Gastrocnemius medialis (tissue), 4 donors: ENCODE measurements at regions not wholly inside any gene's neighbourhood (a gene's known extent, or its start where the extent isn't known, plus 50 kb on each side); places are given as distances from the start of the nearest gene placed in this dataset.
A peak's percentile ranks its signal among the peaks of the same experiment; 100 is the strongest.

Experiments used
- ATAC-seq, 2 donors: fragments of 150-250 bp; one replicate each; pipeline ENCODE4 v1.9.1; 2016
- DNase-seq, 2 donors: peaks; one replicate each; pipeline ENCODE4 v3.0.0-alpha.2; 2019
- H3K27ac ChIP-seq, 4 donors: fragments of 200-600 bp; sonication (generic); 1 replicate in 1 of 4; 2 replicates in 3 of 4; pipeline ENCODE4 v1.5.1; 2016 to 2018; ENCODE audit warnings: mild to moderate bottlenecking in 2 of 4, moderate library complexity in 1 of 4
- H3K27me3 ChIP-seq, 3 donors: fragments of 200-600 bp; sonication (generic) in 2 of 3; 1 replicate in 1 of 3; 2 replicates in 2 of 3; pipeline versions ENCODE4 v1.5.1 to v1.6.0; 2016 to 2019; ENCODE audit warnings: mild to moderate bottlenecking in 1 of 3, moderate library complexity in 1 of 3
- H3K36me3 ChIP-seq, 2 donors: fragments of 200-600 bp; sonication (generic) in 1 of 2; one replicate each; pipeline ENCODE4 v1.5.1; 2017 to 2018
- H3K4me1 ChIP-seq, 2 donors: fragments of 200-600 bp; sonication (generic) in 1 of 2; one replicate each; pipeline ENCODE4 v1.5.1; 2016 to 2017; ENCODE audit warnings: mild to moderate bottlenecking in 2 of 2
- H3K4me3 ChIP-seq, 4 donors: fragments of 200-600 bp; sonication (generic) in 3 of 4; 1 replicate in 1 of 4; 2 replicates in 3 of 4; pipeline ENCODE4 v1.5.1; 2016 to 2019; ENCODE audit warnings: mild to moderate bottlenecking in 2 of 4
- H3K9me3 ChIP-seq, 3 donors: fragments of 200-600 bp; sonication (generic) in 2 of 3; 1 replicate in 1 of 3; 2 replicates in 2 of 3; pipeline ENCODE4 v1.5.1; 2016 to 2019
- CTCF ChIP-seq, 5 experiments: fragments of 450-650 bp in 3 of 5; fragments of 200-600 bp in 2 of 5; sonication (generic) in 2 of 5; IDR thresholded peaks in 4 of 5; conservative IDR thresholded peaks in 1 of 5; 1 replicate in 4 of 5; 2 replicates in 1 of 5; pipeline ENCODE4 v1.5.1; 2016 to 2019; ENCODE audit warnings: antibody characterized with exemption in 5 of 5, mild to moderate bottlenecking in 3 of 5, moderate library complexity in 3 of 5
- POLR2A ChIP-seq, 2 donors: fragments of 450-650 bp; IDR thresholded peaks; one replicate each; pipeline ENCODE4 v1.6.1; 2017; ENCODE audit warnings: antibody characterized with exemption in 2 of 2, mild to moderate bottlenecking in 2 of 2, moderate library complexity in 2 of 2
- in situ Hi-C, 4 donors: fragments of 200-750 bp; cut with MboI; loops; one replicate each; pipeline versions ENCODE4 v1.15.0 to v1.8.0; 2017; ENCODE audit warnings: low sequenced_read_pairs in 4 of 4
- intact Hi-C: fragments of 100-400 bp; cut with DNase I; formaldehyde crosslinking; loops from one replicate; pipeline ENCODE4 v1.15.1; 2023; ENCODE audit warnings: low total_unique reads

DNA sequence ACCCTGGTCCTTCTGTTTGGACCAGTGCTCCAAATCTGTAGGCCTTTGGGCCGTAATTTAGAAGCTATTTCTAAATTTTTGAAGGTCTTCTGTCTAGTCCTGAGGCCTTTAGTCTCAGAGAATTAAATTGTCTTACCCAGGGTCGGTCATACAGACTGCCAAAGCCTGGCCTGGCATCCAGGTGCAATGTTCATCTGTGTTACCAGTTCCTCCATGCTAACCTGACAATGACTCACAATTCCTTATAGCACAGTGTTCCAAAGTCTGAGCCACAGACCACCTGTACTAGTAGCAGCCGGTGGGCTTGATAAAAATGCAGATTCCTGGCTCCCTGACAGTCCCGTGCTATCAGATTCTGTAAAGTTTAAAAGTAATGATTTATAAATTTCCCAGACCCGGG lies 77.7 kb upstream of the MAP4K3 start:
- TF ChIP-seq CTCF (IDR thresholded peaks at IDR 0.05 in 4 of 5, conservative IDR thresholded peaks at IDR 0.05 in 1 of 5) (no peak), POLR2A (IDR thresholded peaks at IDR 0.05) (no peak)
- DNase-seq: no peak
- no peak overlapping the region for H3K4me3 ChIP-seq
- H3K4me1 ChIP-seq: peaks cover 38 to 69% of the 10 kb centered on the region in 2 donors
- no peaks in the 10 kb centered on the region for H3K27me3 ChIP-seq
- in situ Hi-C loops: no loop called here
- intact Hi-C loops: loop anchor here (5.0 kb wide), 2 partner anchors 133 to 217 kb away; no protein-coding TSS in a partner anchor
- H3K36me3 ChIP-seq: no peaks in the 10 kb centered on the region
- no peak for ATAC-seq
- H3K9me3 ChIP-seq: no peaks in the 10 kb centered on the region
- H3K27ac ChIP-seq: peak overlapping the region in 1 of 4 donors; percentile 75

GRCh38 chr2:39515273-39515896 lies 78.3 kb upstream of the MAP4K3 start:
- intact Hi-C loops (loop anchor here (5.0 kb wide), 1 partner anchor 133 kb away; no protein-coding TSS in a partner anchor), in situ Hi-C loops (no loop called here)
- no peaks in the 10 kb centered on the region for H3K27me3 ChIP-seq
- H3K4me1 ChIP-seq: peaks cover 34 to 67% of the 10 kb centered on the region in 2 donors
- H3K36me3 ChIP-seq: no peaks in the 10 kb centered on the region
- TF ChIP-seq POLR2A (IDR thresholded peaks at IDR 0.05) (no peak), CTCF (IDR thresholded peaks at IDR 0.05 in 4 of 5, conservative IDR thresholded peaks at IDR 0.05 in 1 of 5) (no peak)
- DNase-seq (no peak), ATAC-seq (no peak)
- no peaks in the 10 kb centered on the region for H3K9me3 ChIP-seq
- H3K4me3 ChIP-seq: no peak overlapping the region
- peak overlapping the region in 1 of 4 donors; percentile 75 for H3K27ac ChIP-seq

GRCh38 chr2:39515897-39516346 lies 78.8 kb upstream of the MAP4K3 start:
- H3K36me3 ChIP-seq: no peaks in the 10 kb centered on the region
- TF ChIP-seq CTCF (IDR thresholded peaks at IDR 0.05 in 4 of 5, conservative IDR thresholded peaks at IDR 0.05 in 1 of 5): no peak
- TF ChIP-seq POLR2A (IDR thresholded peaks at IDR 0.05): no peak
- intact Hi-C loops: loop anchor here (5.0 kb wide), 1 partner anchor 134 kb away; no protein-coding TSS in a partner anchor
- H3K4me3 ChIP-seq: no peak overlapping the region
- H3K27me3 ChIP-seq: no peaks in the 10 kb centered on the region
- DNase-seq (no peak), ATAC-seq (no peak)
- no peaks in the 10 kb centered on the region for H3K9me3 ChIP-seq
- in situ Hi-C loops: no loop called here
- peaks cover 34 to 66% of the 10 kb centered on the region in 2 donors for H3K4me1 ChIP-seq
- peak overlapping the region in 1 of 4 donors; percentile 75 for H3K27ac ChIP-seq

DNA sequence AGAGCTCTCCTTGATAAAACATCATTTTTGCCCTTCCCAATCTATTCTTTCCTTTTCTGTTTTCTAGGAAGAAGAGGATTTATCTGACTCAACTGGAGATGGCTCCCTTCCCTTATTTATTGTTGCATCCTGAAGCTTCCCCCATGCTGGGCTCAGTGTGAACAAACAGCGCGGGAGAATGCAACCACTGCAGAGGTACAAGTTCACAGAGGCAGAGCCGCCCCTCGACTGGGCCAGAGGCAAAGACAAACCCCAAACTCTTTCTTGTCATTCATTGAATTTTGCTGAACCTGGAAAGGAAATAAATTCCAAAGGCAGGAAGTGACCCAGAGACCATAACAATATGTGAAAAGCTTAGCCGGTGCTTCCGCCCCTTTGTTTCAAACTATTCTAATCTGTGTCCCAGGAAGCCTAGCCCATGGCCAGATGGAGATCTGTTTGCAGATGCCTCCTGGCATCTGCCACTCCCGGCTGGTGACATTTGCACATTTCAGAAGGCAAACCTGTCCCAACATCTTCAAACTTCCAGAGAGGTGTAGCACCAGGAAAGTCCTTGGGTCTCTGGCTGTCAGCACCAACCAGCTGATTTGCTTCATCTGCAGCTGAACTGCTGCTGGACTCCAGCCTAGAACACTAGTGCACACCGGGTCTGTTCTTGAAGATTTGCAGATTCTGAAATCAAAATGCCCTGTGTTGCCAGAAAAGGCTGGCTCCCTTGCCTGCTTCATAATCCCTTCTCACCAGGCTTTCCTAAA lies 79.4 kb upstream of the MAP4K3 start:
- Histone ChIP-seq H3K36me3 (no peaks in the 10 kb centered on the region), H3K27me3 (no peaks in the 10 kb centered on the region), H3K27ac (peak overlapping the region; percentile 49 to 75 (median 55)), H3K4me3 (no peak overlapping the region), H3K4me1 (peaks cover 34 to 62% of the 10 kb centered on the region in 2 donors), H3K9me3 (no peaks in the 10 kb centered on the region)
- ATAC-seq (peak; percentile 59 to 77), DNase-seq (peak; percentile 34 to 75)
- in situ Hi-C loops (no loop called here), intact Hi-C loops (loop anchor here (5.0 kb wide), 1 partner anchor 134 kb away; no protein-coding TSS in a partner anchor)
- TF ChIP-seq CTCF (IDR thresholded peaks at IDR 0.05 in 4 of 5, conservative IDR thresholded peaks at IDR 0.05 in 1 of 5) (no peak), POLR2A (IDR thresholded peaks at IDR 0.05) (no peak)
